ENCODE measurements at regions not wholly inside any gene's neighbourhood (a gene's known extent, or its start where the extent isn't known, plus 50 kb on each side); places are given as distances from the start of the nearest gene placed in this dataset.

DNA sequence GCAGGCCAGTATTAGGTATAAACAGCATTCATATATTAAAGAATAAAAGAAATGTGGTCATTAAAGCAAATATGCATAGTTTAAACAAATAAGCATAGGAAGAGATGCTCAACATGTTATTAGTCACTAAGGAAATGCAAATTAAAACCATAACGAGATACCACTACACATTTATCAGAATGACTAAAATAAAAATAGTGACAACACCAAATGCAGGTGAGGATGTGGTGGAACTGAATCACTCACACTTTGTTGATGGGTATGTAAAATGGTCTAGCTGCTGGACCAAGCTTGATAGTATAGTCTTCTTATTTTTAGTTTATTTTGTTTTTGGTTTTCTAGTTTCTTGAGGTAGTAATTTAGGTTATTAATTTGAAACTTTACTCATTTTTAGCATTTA is 242.9 kb downstream of the HGF start:
- TF ChIP-seq, protein P1, sequence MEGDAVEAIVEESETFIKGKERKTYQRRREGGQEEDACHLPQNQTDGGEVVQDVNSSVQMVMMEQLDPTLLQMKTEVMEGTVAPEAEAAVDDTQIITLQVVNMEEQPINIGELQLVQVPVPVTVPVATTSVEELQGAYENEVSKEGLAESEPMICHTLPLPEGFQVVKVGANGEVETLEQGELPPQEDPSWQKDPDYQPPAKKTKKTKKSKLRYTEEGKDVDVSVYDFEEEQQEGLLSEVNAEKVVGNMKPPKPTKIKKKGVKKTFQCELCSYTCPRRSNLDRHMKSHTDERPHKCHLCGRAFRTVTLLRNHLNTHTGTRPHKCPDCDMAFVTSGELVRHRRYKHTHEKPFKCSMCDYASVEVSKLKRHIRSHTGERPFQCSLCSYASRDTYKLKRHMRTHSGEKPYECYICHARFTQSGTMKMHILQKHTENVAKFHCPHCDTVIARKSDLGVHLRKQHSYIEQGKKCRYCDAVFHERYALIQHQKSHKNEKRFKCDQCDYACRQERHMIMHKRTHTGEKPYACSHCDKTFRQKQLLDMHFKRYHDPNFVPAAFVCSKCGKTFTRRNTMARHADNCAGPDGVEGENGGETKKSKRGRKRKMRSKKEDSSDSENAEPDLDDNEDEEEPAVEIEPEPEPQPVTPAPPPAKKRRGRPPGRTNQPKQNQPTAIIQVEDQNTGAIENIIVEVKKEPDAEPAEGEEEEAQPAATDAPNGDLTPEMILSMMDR (conservative IDR thresholded peaks at IDR 0.05; ENCODE audit: low read length), result no peak
- no peak for TF ChIP-seq EZH2phosphoT487 (IDR thresholded peaks at IDR 0.05; ENCODE audit: borderline replicate concordance)
